ENCODE measurements at regions not wholly inside any gene's neighbourhood (a gene's known extent, or its start where the extent isn't known, plus 50 kb on each side); places are given as distances from the start of the nearest gene placed in this dataset.
"Not testable (repeated sequence)": the region's sequence is repeated elsewhere in the genome, so short reads cannot be mapped to it uniquely, and the experiment has no call there.

DNA sequence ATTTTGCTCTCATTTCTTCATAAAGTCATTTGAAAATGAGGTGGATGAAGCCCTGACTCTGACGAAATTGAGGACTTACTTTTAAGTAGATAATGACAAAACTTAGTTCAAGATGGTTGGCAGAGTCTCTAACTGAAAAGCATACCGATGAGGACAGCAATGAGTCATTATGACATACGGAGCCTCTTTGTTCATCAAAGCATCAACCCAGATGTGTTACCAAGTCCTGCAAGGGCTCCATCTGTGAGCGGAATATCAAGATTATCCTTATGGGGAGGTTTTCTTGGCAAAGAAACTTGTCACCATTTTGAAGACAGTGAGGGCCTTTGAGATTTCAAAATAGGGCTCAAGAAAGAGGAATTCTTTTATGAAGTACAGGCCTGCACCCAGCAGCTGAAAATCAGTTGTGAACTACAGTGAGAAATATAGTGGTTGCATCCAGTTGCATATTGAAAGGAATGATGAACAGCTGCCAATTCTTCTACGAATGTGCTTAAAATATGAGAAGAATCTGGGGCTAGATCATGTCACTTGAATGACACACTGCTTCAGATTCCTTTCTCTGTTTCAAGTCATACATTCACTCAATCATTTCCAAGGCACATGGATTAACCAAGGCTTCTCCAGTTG lies 86.6 kb upstream of the SLC24A2 start:
- no peak for DNase-seq (ENCODE audit: low spot score)

- not testable (repeated sequence) for DNase-seq (ENCODE audit: low spot score)
Observed at GRCh38 chr9:19873188-19873587, 84.4 kb upstream of the SLC24A2 start.

GRCh38 chr9:19870988-19871387 lies 82.2 kb upstream of the SLC24A2 start:
- DNase-seq (ENCODE audit: low spot score) = no peak

DNA sequence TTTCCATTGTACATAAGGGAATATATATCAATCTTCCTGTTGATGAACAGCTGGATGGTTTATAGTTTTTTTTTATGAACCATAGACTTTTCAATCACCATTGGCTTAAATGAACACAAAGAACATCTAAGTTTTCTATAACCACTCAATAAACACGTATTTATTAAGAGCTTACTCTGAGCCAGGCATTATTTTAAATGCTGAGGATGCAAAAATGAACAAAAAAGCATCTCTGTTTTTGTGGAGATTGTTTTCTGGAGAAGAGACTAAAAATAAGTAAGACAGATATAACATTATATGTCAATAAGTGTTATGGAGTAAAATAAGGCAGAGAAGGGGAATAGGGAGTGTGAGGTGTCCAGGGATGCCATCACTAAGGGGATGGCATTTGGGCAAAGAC lies 52.1 kb upstream of the SLC24A2 start:
- DNase-seq (ENCODE audit: low spot score) = no peak
